HepG2 (cell line): ENCODE measurements at regions not wholly inside any gene's neighbourhood (a gene's known extent, or its start where the extent isn't known, plus 50 kb on each side); places are given as distances from the start of the nearest gene placed in this dataset.

ENCODE experiments used
- CEBPZ ChIP-seq: IDR thresholded peaks from 2 replicates; pipeline ENCODE4 v1.6.1; 2012; ENCODE audit warnings: low read length, improper control_type of control experiment
- JDP2 ChIP-seq: sonication (generic); formaldehyde crosslinking; IDR thresholded peaks from 2 replicates; pipeline ENCODE4 v1.8.1; 2022; ENCODE audit warnings: missing genetic modification reagents, borderline replicate concordance
- POGK ChIP-seq: sonication (generic); formaldehyde crosslinking; conservative IDR thresholded peaks from 2 replicates; pipeline ENCODE4 v1.8.0; 2022; ENCODE audit warnings: mild to moderate bottlenecking, moderate library complexity, missing genetic modification reagents
- RARA ChIP-seq: IDR thresholded peaks from 2 replicates; pipeline ENCODE4 v1.6.1; 2016; ENCODE audit warnings: missing genetic modification reagents, missing compliant biosample characterization
- SNAI1 ChIP-seq: sonication (generic); formaldehyde crosslinking; IDR thresholded peaks from 2 replicates; pipeline ENCODE4 v1.5.0; 2020; ENCODE audit warnings: mild to moderate bottlenecking, missing genetic modification reagents, borderline replicate concordance
- SP1 ChIP-seq, 2 experiments: fragments of 450-650 bp in 1 of 2; sonication (generic) in 1 of 2; formaldehyde crosslinking in 1 of 2; IDR thresholded peaks; 2 replicates each; pipeline versions ENCODE4 v1.4.0 to v1.6.1; 2016 to 2020; ENCODE audit warnings: missing genetic modification reagents in 1 of 2
- SRSF1 ChIP-seq: fragments of 200-400 bp; formaldehyde crosslinking; optimal IDR thresholded peaks from 2 replicates; pipeline ENCODE3; 2017; ENCODE audit warnings: mild to moderate bottlenecking, low read depth, low read length, moderate library complexity
- STAG1 ChIP-seq: sonication (generic); formaldehyde crosslinking; IDR thresholded peaks from 2 replicates; pipeline ENCODE4 v1.4.0; 2020; ENCODE audit warnings: missing genetic modification reagents
- TBX3 ChIP-seq: fragments of 450-650 bp; IDR thresholded peaks from 2 replicates; pipeline ENCODE4 v1.6.1; 2017; ENCODE audit warnings: antibody characterized with exemption, mild to moderate bottlenecking, inconsistent platforms, borderline replicate concordance
- ZNF260 ChIP-seq: sonication (generic); formaldehyde crosslinking; IDR thresholded peaks from 2 replicates; pipeline ENCODE4 v1.4.0; 2020; ENCODE audit warnings: missing genetic modification reagents, low read depth, mild to moderate bottlenecking, borderline replicate concordance
- ZNF337 ChIP-seq: sonication (generic); formaldehyde crosslinking; IDR thresholded peaks from 2 replicates; pipeline ENCODE4 v1.5.1; 2020; ENCODE audit warnings: missing genetic modification reagents, low read depth, mild to moderate bottlenecking, borderline replicate concordance
- ZNF460 ChIP-seq: sonication (generic); formaldehyde crosslinking; IDR thresholded peaks from 2 replicates; pipeline ENCODE4 v1.5.1; 2020; ENCODE audit warnings: missing genetic modification reagents, mild to moderate bottlenecking, borderline replicate concordance
- TF ChIP-seq, protein P1 (sequence below): sonication (generic); formaldehyde crosslinking; IDR thresholded peaks from 2 replicates; pipeline ENCODE4 v1.9.0; 2022; ENCODE audit warnings: low read depth, missing genetic modification reagents
- TF ChIP-seq, protein P2 (sequence below): IDR thresholded peaks from 2 replicates; pipeline ENCODE4 v1.6.1; 2016; ENCODE audit warnings: missing genetic modification reagents, missing compliant biosample characterization
- TF ChIP-seq, protein P3 (sequence below): sonication (generic); formaldehyde crosslinking; IDR thresholded peaks from 2 replicates; pipeline ENCODE4 v1.4.0; 2020; ENCODE audit warnings: mild to moderate bottlenecking, missing genetic modification reagents
- TF ChIP-seq, protein P4 (sequence below): sonication (generic); formaldehyde crosslinking; IDR thresholded peaks from 2 replicates; pipeline ENCODE4 v1.5.0; 2020; ENCODE audit warnings: mild to moderate bottlenecking, missing genetic modification reagents

DNA sequence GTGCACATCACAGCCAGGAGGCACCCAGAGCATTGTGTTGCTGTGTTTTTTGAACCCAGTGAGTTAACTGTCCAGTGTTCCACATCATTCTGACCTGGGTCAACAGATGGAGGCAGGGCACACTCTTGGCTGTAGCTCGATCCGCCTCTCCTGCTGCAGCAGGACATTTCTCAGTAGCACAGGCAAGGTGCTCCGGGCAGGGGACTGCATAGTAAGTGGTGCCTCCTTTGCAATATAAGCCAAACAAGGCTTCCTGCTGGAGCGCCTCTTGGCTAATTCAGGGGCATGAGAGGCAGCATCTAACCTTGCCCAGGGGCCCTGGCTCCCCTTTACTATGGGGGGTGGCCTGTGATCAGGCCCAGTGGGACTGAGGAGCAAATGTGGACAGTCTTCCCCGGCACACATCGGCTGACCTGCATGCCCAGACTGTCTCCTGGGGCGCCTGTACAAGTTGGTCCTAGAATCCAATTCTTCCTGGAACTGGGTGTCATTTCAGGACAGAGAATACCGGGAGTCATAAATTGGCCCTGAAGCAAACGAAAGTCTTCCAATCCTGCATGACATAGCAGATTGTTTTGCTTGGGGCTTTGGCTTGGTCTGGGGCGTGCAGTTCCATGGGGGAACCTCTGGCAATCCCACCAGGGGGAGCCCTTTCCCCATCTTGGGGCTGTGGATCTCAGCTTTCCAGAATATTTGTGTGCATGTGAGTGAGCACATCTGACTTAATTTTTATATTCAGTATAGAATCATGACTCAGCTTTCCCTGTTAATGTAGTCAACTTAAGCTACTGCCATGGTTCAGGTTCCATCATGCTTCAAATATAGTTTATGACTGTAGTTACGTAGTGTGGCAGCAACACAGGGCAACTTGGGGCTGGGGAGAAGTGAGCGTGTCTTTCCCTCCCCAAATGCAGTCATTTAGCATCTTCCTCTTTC is 56.0 kb upstream of the DDR1 start (continued):
- TF ChIP-seq POGK (CRISPR knock-in tag) = no peak
- TF ChIP-seq SRSF1 = no peak
- TF ChIP-seq, protein P1, sequence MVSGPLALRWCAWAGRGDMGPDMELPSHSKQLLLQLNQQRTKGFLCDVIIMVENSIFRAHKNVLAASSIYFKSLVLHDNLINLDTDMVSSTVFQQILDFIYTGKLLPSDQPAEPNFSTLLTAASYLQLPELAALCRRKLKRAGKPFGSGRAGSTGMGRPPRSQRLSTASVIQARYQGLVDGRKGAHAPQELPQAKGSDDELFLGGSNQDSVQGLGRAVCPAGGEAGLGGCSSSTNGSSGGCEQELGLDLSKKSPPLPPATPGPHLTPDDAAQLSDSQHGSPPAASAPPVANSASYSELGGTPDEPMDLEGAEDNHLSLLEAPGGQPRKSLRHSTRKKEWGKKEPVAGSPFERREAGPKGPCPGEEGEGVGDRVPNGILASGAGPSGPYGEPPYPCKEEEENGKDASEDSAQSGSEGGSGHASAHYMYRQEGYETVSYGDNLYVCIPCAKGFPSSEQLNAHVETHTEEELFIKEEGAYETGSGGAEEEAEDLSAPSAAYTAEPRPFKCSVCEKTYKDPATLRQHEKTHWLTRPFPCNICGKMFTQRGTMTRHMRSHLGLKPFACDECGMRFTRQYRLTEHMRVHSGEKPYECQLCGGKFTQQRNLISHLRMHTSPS = peak; percentile 53; the same call in 1 of the 2 replicates
- TF ChIP-seq STAG1 (CRISPR knock-in tag) = peak; percentile 95
- TF ChIP-seq JDP2 (CRISPR knock-in tag) = no peak
- peak; percentile 11 for TF ChIP-seq RARA (CRISPR knock-in tag)
- TF ChIP-seq, protein P2, sequence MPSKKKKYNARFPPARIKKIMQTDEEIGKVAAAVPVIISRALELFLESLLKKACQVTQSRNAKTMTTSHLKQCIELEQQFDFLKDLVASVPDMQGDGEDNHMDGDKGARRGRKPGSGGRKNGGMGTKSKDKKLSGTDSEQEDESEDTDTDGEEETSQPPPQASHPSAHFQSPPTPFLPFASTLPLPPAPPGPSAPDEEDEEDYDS = no peak; the same call in 1 of the 2 replicates
- no peak for TF ChIP-seq ZNF460
- TF ChIP-seq CEBPZ = no peak
- TF ChIP-seq, protein P3, sequence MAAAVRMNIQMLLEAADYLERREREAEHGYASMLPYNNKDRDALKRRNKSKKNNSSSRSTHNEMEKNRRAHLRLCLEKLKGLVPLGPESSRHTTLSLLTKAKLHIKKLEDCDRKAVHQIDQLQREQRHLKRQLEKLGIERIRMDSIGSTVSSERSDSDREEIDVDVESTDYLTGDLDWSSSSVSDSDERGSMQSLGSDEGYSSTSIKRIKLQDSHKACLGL (CRISPR knock-in tag) = no peak
- TF ChIP-seq TBX3 = no peak
- TF ChIP-seq, protein P4, sequence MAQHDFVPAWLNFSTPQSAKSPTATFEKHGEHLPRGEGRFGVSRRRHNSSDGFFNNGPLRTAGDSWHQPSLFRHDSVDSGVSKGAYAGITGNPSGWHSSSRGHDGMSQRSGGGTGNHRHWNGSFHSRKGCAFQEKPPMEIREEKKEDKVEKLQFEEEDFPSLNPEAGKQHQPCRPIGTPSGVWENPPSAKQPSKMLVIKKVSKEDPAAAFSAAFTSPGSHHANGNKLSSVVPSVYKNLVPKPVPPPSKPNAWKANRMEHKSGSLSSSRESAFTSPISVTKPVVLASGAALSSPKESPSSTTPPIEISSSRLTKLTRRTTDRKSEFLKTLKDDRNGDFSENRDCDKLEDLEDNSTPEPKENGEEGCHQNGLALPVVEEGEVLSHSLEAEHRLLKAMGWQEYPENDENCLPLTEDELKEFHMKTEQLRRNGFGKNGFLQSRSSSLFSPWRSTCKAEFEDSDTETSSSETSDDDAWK = no peak
- no peak for TF ChIP-seq SNAI1
- TF ChIP-seq SP1 (IDR thresholded peaks at IDR 0.05) = no peak
- TF ChIP-seq SP1 (CRISPR knock-in tag; IDR thresholded peaks at IDR 0.05) = no peak
- TF ChIP-seq ZNF260 (CRISPR knock-in tag) = no peak
- no peak for TF ChIP-seq ZNF337 (CRISPR knock-in tag)
